ENCODE measurements at regions not wholly inside any gene's neighbourhood (a gene's known extent, or its start where the extent isn't known, plus 50 kb on each side); places are given as distances from the start of the nearest gene placed in this dataset.

DNA sequence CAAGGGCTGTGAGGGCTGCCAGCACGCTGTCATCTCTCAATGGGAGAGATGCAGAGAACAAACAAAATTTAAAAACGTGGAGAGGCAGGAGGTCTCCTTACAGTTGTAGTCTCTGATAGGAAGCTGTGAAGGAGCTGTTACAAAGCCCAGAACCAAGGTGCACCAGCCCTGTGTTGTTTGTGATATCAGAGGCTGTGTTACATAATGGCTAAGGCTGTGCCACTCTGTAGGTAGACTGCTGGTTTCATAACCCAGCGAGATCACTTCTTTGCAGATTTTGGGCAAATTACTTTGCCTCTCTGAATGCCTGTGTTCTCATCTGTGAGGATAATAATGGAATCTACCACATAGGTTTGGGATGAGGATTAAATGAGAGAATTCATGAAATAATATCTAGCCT, 1480.7 kb upstream of the WWC1 start:
- TF ChIP-seq, protein P1, sequence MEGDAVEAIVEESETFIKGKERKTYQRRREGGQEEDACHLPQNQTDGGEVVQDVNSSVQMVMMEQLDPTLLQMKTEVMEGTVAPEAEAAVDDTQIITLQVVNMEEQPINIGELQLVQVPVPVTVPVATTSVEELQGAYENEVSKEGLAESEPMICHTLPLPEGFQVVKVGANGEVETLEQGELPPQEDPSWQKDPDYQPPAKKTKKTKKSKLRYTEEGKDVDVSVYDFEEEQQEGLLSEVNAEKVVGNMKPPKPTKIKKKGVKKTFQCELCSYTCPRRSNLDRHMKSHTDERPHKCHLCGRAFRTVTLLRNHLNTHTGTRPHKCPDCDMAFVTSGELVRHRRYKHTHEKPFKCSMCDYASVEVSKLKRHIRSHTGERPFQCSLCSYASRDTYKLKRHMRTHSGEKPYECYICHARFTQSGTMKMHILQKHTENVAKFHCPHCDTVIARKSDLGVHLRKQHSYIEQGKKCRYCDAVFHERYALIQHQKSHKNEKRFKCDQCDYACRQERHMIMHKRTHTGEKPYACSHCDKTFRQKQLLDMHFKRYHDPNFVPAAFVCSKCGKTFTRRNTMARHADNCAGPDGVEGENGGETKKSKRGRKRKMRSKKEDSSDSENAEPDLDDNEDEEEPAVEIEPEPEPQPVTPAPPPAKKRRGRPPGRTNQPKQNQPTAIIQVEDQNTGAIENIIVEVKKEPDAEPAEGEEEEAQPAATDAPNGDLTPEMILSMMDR (IDR thresholded peaks at IDR 0.05; ENCODE audit: poor library complexity, severe bottlenecking), result no peak
- TF ChIP-seq TAF1 (IDR thresholded peaks at IDR 0.05; ENCODE audit: low read depth) (no peak), EZH2 (IDR thresholded peaks at IDR 0.05; ENCODE audit: borderline replicate concordance, insufficient read depth, low read length, poor library complexity, severe bottlenecking) (no peak), SMC3 (conservative IDR thresholded peaks at IDR 0.05; ENCODE audit: poor library complexity) (no peak), POLR2AphosphoS5 (IDR thresholded peaks at IDR 0.05) (no peak), EP300 (conservative IDR thresholded peaks at IDR 0.05; ENCODE audit: poor library complexity, severe bottlenecking) (no peak)
